ENCODE measurements at regions not wholly inside any gene's neighbourhood (a gene's known extent, or its start where the extent isn't known, plus 50 kb on each side); places are given as distances from the start of the nearest gene placed in this dataset.
"Not testable (repeated sequence)": the region's sequence is repeated elsewhere in the genome, so short reads cannot be mapped to it uniquely, and the experiment has no call there.

DNA sequence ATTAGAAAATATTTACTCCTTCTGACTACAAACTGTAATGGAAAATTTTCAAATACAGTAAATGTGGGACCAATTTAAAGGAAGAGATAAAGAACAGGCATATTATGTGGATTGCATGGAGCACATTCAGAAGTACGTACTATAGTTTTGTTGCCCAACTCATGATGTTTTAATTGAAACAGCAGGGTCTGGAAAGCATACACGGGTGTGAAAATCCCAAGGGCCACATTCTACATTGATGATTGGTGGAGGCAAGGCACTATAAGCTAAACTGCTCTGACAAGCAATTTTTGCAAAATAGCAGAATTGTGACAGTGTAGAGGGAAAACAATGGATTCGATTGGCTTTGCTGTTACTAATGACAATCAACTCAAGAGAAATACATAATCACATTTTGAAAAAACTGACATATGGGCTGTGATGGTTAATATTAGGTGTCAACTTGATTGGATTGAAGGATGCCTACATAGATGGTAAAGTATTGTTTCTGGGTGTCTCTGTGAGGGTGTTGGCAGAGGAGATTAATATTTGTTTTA lies 458.6 kb downstream of the PYDC2 start:
- H2AFZ ChIP-seq (ENCODE audit: insufficient read depth, low read depth, low read length, poor library complexity, severe bottlenecking) = no peak overlapping the region
- H3K36me3 Mint-ChIP-seq = no peaks in the 10 kb centered on the region
- no peak overlapping the region for H3K4me2 ChIP-seq (replicated peaks; ENCODE audit: extremely low read depth, low read length, poor library complexity, severe bottlenecking)
- no peaks in the 10 kb centered on the region for H4K20me1 ChIP-seq (ENCODE audit: insufficient read depth, low read length)
- no peak overlapping the region for H3K27ac ChIP-seq (ENCODE audit: low read depth in 1 of 2, low read length in 2 of 2)
- H3K79me2 ChIP-seq (ENCODE audit: insufficient read depth, low read length) = no peaks in the 10 kb centered on the region
- H3K4me3 ChIP-seq (replicated peaks in 1 of 3; ENCODE audit: low read depth in 2 of 3, low read length in 3 of 3) = no peak overlapping the region
- no peaks in the 10 kb centered on the region for H3K27me3 Mint-ChIP-seq (ENCODE audit: low read depth in 3 of 3)
- H3K27ac Mint-ChIP-seq = no peak overlapping the region
- TF ChIP-seq, protein P1, sequence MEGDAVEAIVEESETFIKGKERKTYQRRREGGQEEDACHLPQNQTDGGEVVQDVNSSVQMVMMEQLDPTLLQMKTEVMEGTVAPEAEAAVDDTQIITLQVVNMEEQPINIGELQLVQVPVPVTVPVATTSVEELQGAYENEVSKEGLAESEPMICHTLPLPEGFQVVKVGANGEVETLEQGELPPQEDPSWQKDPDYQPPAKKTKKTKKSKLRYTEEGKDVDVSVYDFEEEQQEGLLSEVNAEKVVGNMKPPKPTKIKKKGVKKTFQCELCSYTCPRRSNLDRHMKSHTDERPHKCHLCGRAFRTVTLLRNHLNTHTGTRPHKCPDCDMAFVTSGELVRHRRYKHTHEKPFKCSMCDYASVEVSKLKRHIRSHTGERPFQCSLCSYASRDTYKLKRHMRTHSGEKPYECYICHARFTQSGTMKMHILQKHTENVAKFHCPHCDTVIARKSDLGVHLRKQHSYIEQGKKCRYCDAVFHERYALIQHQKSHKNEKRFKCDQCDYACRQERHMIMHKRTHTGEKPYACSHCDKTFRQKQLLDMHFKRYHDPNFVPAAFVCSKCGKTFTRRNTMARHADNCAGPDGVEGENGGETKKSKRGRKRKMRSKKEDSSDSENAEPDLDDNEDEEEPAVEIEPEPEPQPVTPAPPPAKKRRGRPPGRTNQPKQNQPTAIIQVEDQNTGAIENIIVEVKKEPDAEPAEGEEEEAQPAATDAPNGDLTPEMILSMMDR (IDR thresholded peaks at IDR 0.05) = no peak
- H3K4me1 Mint-ChIP-seq = no peaks in the 10 kb centered on the region
- H3K27me3 ChIP-seq (ENCODE audit: control insufficient read depth in 2 of 2, insufficient read depth in 2 of 2, low read length in 2 of 2) = no peaks in the 10 kb centered on the region
- DNase-seq = no peak
- no peak overlapping the region for H3K4me3 Mint-ChIP-seq
- intact Hi-C loops (cut with micrococcal nuclease) = no loop called here
- peaks cover 7 to 11% of the 10 kb centered on the region in 2 donors for H3K9me3 ChIP-seq (replicated peaks in 1 of 2; ENCODE audit: control insufficient read depth in 1 of 2, insufficient read depth in 1 of 2, low read length in 2 of 2)
- H3K9me3 Mint-ChIP-seq = peaks cover 0 to 10% (median 5%) of the 10 kb centered on the region in 7 donors
- H3K4me1 ChIP-seq (ENCODE audit: control insufficient read depth in 1 of 2, insufficient read depth in 2 of 2, low read length in 2 of 2) = no peaks in the 10 kb centered on the region
- no peak overlapping the region for H3K9ac ChIP-seq (ENCODE audit: insufficient read depth, low read length, poor library complexity, severe bottlenecking)
- no peaks in the 10 kb centered on the region for H3K36me3 ChIP-seq (replicated peaks in 1 of 2; ENCODE audit: control insufficient read depth in 1 of 2, insufficient read depth in 2 of 2, low read length in 2 of 2)
- 84% methylated on average over 2 of the region's 3 CpGs for WGBS (ENCODE audit: insufficient coverage)

DNA sequence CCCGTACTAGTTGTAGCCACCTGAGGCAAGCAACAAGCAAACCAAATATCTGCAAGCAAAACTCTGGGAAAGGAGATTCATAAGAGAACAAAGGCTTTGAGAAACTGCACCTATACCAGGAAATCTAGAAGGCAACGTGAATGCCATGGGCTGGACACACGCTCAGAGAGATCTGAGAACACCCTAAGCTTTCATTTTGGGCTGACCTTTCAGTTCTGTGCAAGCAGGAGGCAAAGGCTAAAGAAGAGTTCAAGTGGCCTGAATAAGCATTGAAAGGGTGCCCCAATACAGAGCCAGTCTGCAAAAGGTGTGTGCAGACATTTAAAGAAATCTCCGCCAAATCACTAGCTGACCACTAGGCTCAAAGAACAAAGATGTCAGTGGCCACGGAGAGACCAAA lies 461.6 kb downstream of the PYDC2 start:
- H3K36me3 Mint-ChIP-seq = no peaks in the 10 kb centered on the region
- WGBS (ENCODE audit: insufficient coverage) = 95% methylated on average over 2 of the region's 5 CpGs
- H3K4me3 ChIP-seq (replicated peaks in 1 of 3; ENCODE audit: low read depth in 2 of 3, low read length in 3 of 3) = no peak overlapping the region
- peaks cover 2 to 13% (median 5%) of the 10 kb centered on the region in 7 donors for H3K9me3 Mint-ChIP-seq
- no peak overlapping the region for H3K27ac ChIP-seq (ENCODE audit: low read depth in 1 of 2, low read length in 2 of 2)
- no peaks in the 10 kb centered on the region for H4K20me1 ChIP-seq (ENCODE audit: insufficient read depth, low read length)
- TF ChIP-seq, protein P1 (IDR thresholded peaks at IDR 0.05) = no peak
- peaks cover 7 to 8% of the 10 kb centered on the region in 2 donors for H3K9me3 ChIP-seq (replicated peaks in 1 of 2; ENCODE audit: control insufficient read depth in 1 of 2, insufficient read depth in 1 of 2, low read length in 2 of 2)
- no peaks in the 10 kb centered on the region for H3K79me2 ChIP-seq (ENCODE audit: insufficient read depth, low read length)
- H3K4me1 Mint-ChIP-seq = no peaks in the 10 kb centered on the region
- H2AFZ ChIP-seq (ENCODE audit: insufficient read depth, low read depth, low read length, poor library complexity, severe bottlenecking) = no peak overlapping the region
- H3K27ac Mint-ChIP-seq = no peak overlapping the region
- no peaks in the 10 kb centered on the region for H3K27me3 Mint-ChIP-seq (ENCODE audit: low read depth in 3 of 3)
- intact Hi-C loops (cut with micrococcal nuclease) = no loop called here
- H3K36me3 ChIP-seq (replicated peaks in 1 of 2; ENCODE audit: control insufficient read depth in 1 of 2, insufficient read depth in 2 of 2, low read length in 2 of 2) = no peaks in the 10 kb centered on the region
- no peak overlapping the region for H3K4me2 ChIP-seq (replicated peaks; ENCODE audit: extremely low read depth, low read length, poor library complexity, severe bottlenecking)
- no peak overlapping the region for H3K4me3 Mint-ChIP-seq
- H3K9ac ChIP-seq (ENCODE audit: insufficient read depth, low read length, poor library complexity, severe bottlenecking) = no peak overlapping the region
- no peak for DNase-seq
- no peaks in the 10 kb centered on the region for H3K27me3 ChIP-seq (ENCODE audit: control insufficient read depth in 2 of 2, insufficient read depth in 2 of 2, low read length in 2 of 2)
- no peaks in the 10 kb centered on the region for H3K4me1 ChIP-seq (ENCODE audit: control insufficient read depth in 1 of 2, insufficient read depth in 2 of 2, low read length in 2 of 2)

DNA sequence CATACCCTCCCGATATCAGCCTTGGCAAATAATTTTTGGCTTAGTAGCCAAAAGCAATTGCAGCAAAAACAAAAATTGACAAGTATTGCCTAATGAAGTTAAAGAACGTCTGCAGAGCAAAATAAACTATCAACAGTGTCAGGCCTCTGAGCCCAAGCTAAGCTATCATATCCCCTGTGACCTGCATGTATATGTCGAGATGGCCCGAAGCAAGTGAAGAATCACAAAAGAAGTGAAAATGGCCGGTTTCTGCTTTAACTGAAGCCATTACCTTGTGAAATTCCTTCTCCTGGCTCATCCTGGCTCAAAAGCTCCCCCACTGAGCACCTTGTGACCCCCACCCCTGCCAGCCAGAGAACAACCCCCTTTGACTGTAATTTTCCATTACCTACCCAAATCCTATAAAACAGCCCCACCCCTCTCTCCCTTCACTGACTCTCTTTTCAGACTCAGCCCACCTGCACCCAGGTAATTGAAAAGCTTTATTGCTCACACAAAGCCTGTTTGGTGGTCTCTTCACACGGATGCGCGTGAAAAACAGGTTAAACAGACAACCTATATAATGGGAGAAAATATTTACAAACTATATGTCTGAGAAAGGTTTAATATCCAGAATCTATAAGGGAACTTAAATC lies 466.3 kb downstream of the PYDC2 start:
- H3K27ac Mint-ChIP-seq; H3K27me3 ChIP-seq (ENCODE audit: control insufficient read depth in 2 of 2, insufficient read depth in 2 of 2, low read length in 2 of 2); H3K4me3 Mint-ChIP-seq; H3K4me2 ChIP-seq (replicated peaks; ENCODE audit: extremely low read depth, low read length, poor library complexity, severe bottlenecking); H3K79me2 ChIP-seq (ENCODE audit: insufficient read depth, low read length); H3K9ac ChIP-seq (ENCODE audit: insufficient read depth, low read length, poor library complexity, severe bottlenecking); H3K27ac ChIP-seq (ENCODE audit: low read depth in 1 of 2, low read length in 2 of 2); H3K9me3 ChIP-seq (replicated peaks in 1 of 2; ENCODE audit: control insufficient read depth in 1 of 2, insufficient read depth in 1 of 2, low read length in 2 of 2); DNase-seq; H4K20me1 ChIP-seq (ENCODE audit: insufficient read depth, low read length); H3K36me3 Mint-ChIP-seq; H3K4me1 ChIP-seq (ENCODE audit: control insufficient read depth in 1 of 2, insufficient read depth in 2 of 2, low read length in 2 of 2); H3K4me1 Mint-ChIP-seq; intact Hi-C loops (cut with micrococcal nuclease); H2AFZ ChIP-seq (ENCODE audit: insufficient read depth, low read depth, low read length, poor library complexity, severe bottlenecking); H3K4me3 ChIP-seq (replicated peaks in 1 of 3; ENCODE audit: low read depth in 2 of 3, low read length in 3 of 3); H3K27me3 Mint-ChIP-seq (ENCODE audit: low read depth in 3 of 3); H3K36me3 ChIP-seq (replicated peaks in 1 of 2; ENCODE audit: control insufficient read depth in 1 of 2, insufficient read depth in 2 of 2, low read length in 2 of 2): not testable (repeated sequence)
- WGBS (ENCODE audit: insufficient coverage) = 84% methylated on average over 4 of the region's 8 CpGs
- peaks cover 2 to 13% (median 5%) of the 10 kb centered on the region in 7 donors for H3K9me3 Mint-ChIP-seq

All from CD14-positive monocyte (primary cell).